ENCODE measurements at regions not wholly inside any gene's neighbourhood (a gene's known extent, or its start where the extent isn't known, plus 50 kb on each side); places are given as distances from the start of the nearest gene placed in this dataset.
"Not testable (repeated sequence)": the region's sequence is repeated elsewhere in the genome, so short reads cannot be mapped to it uniquely, and the experiment has no call there.

GRCh38 chr3:99562138-99562537 is 76.3 kb upstream of the COL8A1 start:
- H3K27ac ChIP-seq: no peak overlapping the region

GRCh38 chr3:99561056-99561455 is 77.3 kb upstream of the COL8A1 start:
- no peaks in the 10 kb centered on the region for H3K36me3 ChIP-seq
- intact Hi-C loops (cut with DNase I): no loop called here
- DNase-seq (no peak), ATAC-seq (no peak)
- H3K27ac ChIP-seq: no peak overlapping the region
- H3K27me3 ChIP-seq (ENCODE audit: low read depth): no peaks in the 10 kb centered on the region
- H3K4me1 ChIP-seq: no peaks in the 10 kb centered on the region
- TF ChIP-seq CTCF (IDR thresholded peaks at IDR 0.05): no peak
- H3K4me3 ChIP-seq: no peak overlapping the region
- no peaks in the 10 kb centered on the region for H3K9me3 ChIP-seq

More at GRCh38 chr3:99562138-99562537, 76.3 kb upstream of the COL8A1 start:
- intact Hi-C loops (cut with DNase I): no loop called here
- Histone ChIP-seq H3K27me3 (ENCODE audit: low read depth) (no peaks in the 10 kb centered on the region), H3K9me3 (no peaks in the 10 kb centered on the region), H3K36me3 (no peaks in the 10 kb centered on the region), H3K4me1 (no peaks in the 10 kb centered on the region), H3K4me3 (no peak overlapping the region)
- TF ChIP-seq CTCF (IDR thresholded peaks at IDR 0.05): no peak
- ATAC-seq (no peak), DNase-seq (no peak)

- H3K4me3 ChIP-seq: no peak overlapping the region
- intact Hi-C loops (cut with DNase I): no loop called here
- H3K4me1 ChIP-seq: no peaks in the 10 kb centered on the region
- no peaks in the 10 kb centered on the region for H3K9me3 ChIP-seq
- DNase-seq: no peak
- no peak for TF ChIP-seq CTCF (IDR thresholded peaks at IDR 0.05)
- H3K27me3 ChIP-seq (ENCODE audit: low read depth): no peaks in the 10 kb centered on the region
- no peak overlapping the region for H3K27ac ChIP-seq
- H3K36me3 ChIP-seq: no peaks in the 10 kb centered on the region
- no peak for ATAC-seq
These were observed 79.2 kb upstream of the COL8A1 start for GRCh38 chr3:99559196-99559595.

- not testable (repeated sequence) for ATAC-seq; H3K27me3 ChIP-seq (ENCODE audit: low read depth); DNase-seq
These were observed 82.5 kb upstream of the COL8A1 start for GRCh38 chr3:99555885-99556284.

GRCh38 chr3:99551520-99551919 is 86.9 kb upstream of the COL8A1 start:
- intact Hi-C loops (cut with DNase I): no loop called here
- no peaks in the 10 kb centered on the region for H3K36me3 ChIP-seq
- H3K27me3 ChIP-seq (ENCODE audit: low read depth): no peaks in the 10 kb centered on the region
- no peak overlapping the region for H3K4me3 ChIP-seq
- H3K9me3 ChIP-seq: no peaks in the 10 kb centered on the region
- no peak for DNase-seq
- no peak for TF ChIP-seq CTCF (IDR thresholded peaks at IDR 0.05)
- H3K4me1 ChIP-seq: peaks cover 1% of the 10 kb centered on the region
- no peak overlapping the region for H3K27ac ChIP-seq
- ATAC-seq: no peak

More at GRCh38 chr3:99555885-99556284, 82.5 kb upstream of the COL8A1 start:
- H3K4me3 ChIP-seq; H3K27ac ChIP-seq; H3K36me3 ChIP-seq; H3K9me3 ChIP-seq; H3K4me1 ChIP-seq; intact Hi-C loops (cut with DNase I): not testable (repeated sequence)

GRCh38 chr3:99549957-99550603 is 88.3 kb upstream of the COL8A1 start:
- intact Hi-C loops (cut with DNase I): no loop called here
- H3K4me3 ChIP-seq: no peak overlapping the region

More at GRCh38 chr3:99549957-99550603, 88.3 kb upstream of the COL8A1 start:
- Histone ChIP-seq H3K36me3 (no peaks in the 10 kb centered on the region), H3K27me3 (ENCODE audit: low read depth) (no peaks in the 10 kb centered on the region), H3K9me3 (no peaks in the 10 kb centered on the region), H3K4me1 (peaks cover 14% of the 10 kb centered on the region), H3K27ac (no peak overlapping the region)
- DNase-seq (no peak), ATAC-seq (no peak)
- no peak for TF ChIP-seq CTCF (IDR thresholded peaks at IDR 0.05)
